Suprapubic skin (tissue), 4 donors: ENCODE measurements at regions not wholly inside any gene's neighbourhood (a gene's known extent, or its start where the extent isn't known, plus 50 kb on each side); places are given as distances from the start of the nearest gene placed in this dataset.

Source experiments
- DNase-seq, 2 donors: peaks; one replicate each; pipeline ENCODE4 v3.0.0-alpha.2; 2019; ENCODE audit warnings: low spot score in 2 of 2
- H3K27ac ChIP-seq: fragments of 200-600 bp; sonication (generic); one replicate; pipeline ENCODE4 v1.5.1; 2019
- H3K27me3 ChIP-seq: fragments of 200-600 bp; sonication (generic); one replicate; pipeline ENCODE4 v1.5.1; 2019
- H3K36me3 ChIP-seq: fragments of 200-600 bp; sonication (generic); one replicate; pipeline ENCODE4 v1.5.1; 2019
- H3K4me1 ChIP-seq: fragments of 200-600 bp; sonication (generic); one replicate; pipeline ENCODE4 v1.5.1; 2019
- H3K4me3 ChIP-seq: fragments of 200-600 bp; sonication (generic); one replicate; pipeline ENCODE4 v1.5.1; 2019; ENCODE audit warnings: mild to moderate bottlenecking
- H3K9me3 ChIP-seq: fragments of 200-600 bp; sonication (generic); one replicate; pipeline ENCODE4 v1.5.1; 2019
- CTCF ChIP-seq, 2 donors: fragments of 200-600 bp in 1 of 2; fragments of 450-650 bp in 1 of 2; sonication (generic) in 1 of 2; IDR thresholded peaks; one replicate each; pipeline ENCODE4 v1.5.1; 2016 to 2019; ENCODE audit warnings: antibody characterized with exemption in 2 of 2, mild to moderate bottlenecking in 1 of 2, moderate library complexity in 1 of 2
- EP300 ChIP-seq: sonication (generic); formaldehyde crosslinking; IDR thresholded peaks from one replicate; pipeline ENCODE4 v1.6.1; 2017; ENCODE audit warnings: antibody characterized with exemption
- POLR2A ChIP-seq, 2 donors: fragments of 450-650 bp; IDR thresholded peaks; one replicate each; pipeline ENCODE4 v1.6.1; 2017; ENCODE audit warnings: antibody characterized with exemption in 2 of 2, mild to moderate bottlenecking in 2 of 2, moderate library complexity in 2 of 2
- POLR2AphosphoS5 ChIP-seq, 3 donors: sonication (generic); formaldehyde crosslinking; IDR thresholded peaks; one replicate each; pipeline ENCODE4 v1.6.1; 2017; ENCODE audit warnings: antibody characterized with exemption in 3 of 3
- WGBS: methylation state at CpG from one replicate; pipeline ENCODE4 v1.1.5; 2018; 5-methylcytosine and 5-hydroxymethylcytosine counted together

GRCh38 chr3:147757866-147758265 lies 348.7 kb downstream of the ZIC1 start:
- H3K27me3 ChIP-seq = no peaks in the 10 kb centered on the region
- TF ChIP-seq EP300 = no peak
- TF ChIP-seq CTCF (IDR thresholded peaks at IDR 0.05) = no peak
- no peak for TF ChIP-seq POLR2A (IDR thresholded peaks at IDR 0.05)
- TF ChIP-seq POLR2AphosphoS5 (IDR thresholded peaks at IDR 0.05) = no peak
- no peak for DNase-seq
- H3K4me3 ChIP-seq = no peak overlapping the region
- no peak overlapping the region for H3K27ac ChIP-seq
- H3K36me3 ChIP-seq = no peaks in the 10 kb centered on the region
- H3K9me3 ChIP-seq = no peaks in the 10 kb centered on the region
- H3K4me1 ChIP-seq = peaks cover 5% of the 10 kb centered on the region
- 84% methylated on average over 3 of the region's 3 CpGs for WGBS

GRCh38 chr3:147758771-147759170 lies 349.6 kb downstream of the ZIC1 start:
- Histone ChIP-seq H3K4me3 (no peak overlapping the region), H3K4me1 (peaks cover 5% of the 10 kb centered on the region), H3K9me3 (no peaks in the 10 kb centered on the region), H3K27ac (no peak overlapping the region), H3K36me3 (no peaks in the 10 kb centered on the region), H3K27me3 (no peaks in the 10 kb centered on the region)
- 37% methylated on average over 2 of the region's 2 CpGs for WGBS
- TF ChIP-seq EP300 = no peak
- TF ChIP-seq POLR2A (IDR thresholded peaks at IDR 0.05) = no peak
- no peak for TF ChIP-seq POLR2AphosphoS5 (IDR thresholded peaks at IDR 0.05)
- TF ChIP-seq CTCF (IDR thresholded peaks at IDR 0.05) = no peak
- no peak for DNase-seq

- peaks cover 5% of the 10 kb centered on the region for H3K4me1 ChIP-seq
- no peak overlapping the region for H3K4me3 ChIP-seq
- no peaks in the 10 kb centered on the region for H3K9me3 ChIP-seq
- DNase-seq = no peak
- H3K36me3 ChIP-seq = no peaks in the 10 kb centered on the region
- H3K27me3 ChIP-seq = no peaks in the 10 kb centered on the region
- no peak overlapping the region for H3K27ac ChIP-seq
- TF ChIP-seq EP300 (no peak), CTCF (IDR thresholded peaks at IDR 0.05) (no peak), POLR2A (IDR thresholded peaks at IDR 0.05) (no peak), POLR2AphosphoS5 (IDR thresholded peaks at IDR 0.05) (no peak)
- WGBS = 79% methylated on average over 1 of the region's 1 CpG
Observed at GRCh38 chr3:147760085-147760484, 350.9 kb downstream of the ZIC1 start.

DNA sequence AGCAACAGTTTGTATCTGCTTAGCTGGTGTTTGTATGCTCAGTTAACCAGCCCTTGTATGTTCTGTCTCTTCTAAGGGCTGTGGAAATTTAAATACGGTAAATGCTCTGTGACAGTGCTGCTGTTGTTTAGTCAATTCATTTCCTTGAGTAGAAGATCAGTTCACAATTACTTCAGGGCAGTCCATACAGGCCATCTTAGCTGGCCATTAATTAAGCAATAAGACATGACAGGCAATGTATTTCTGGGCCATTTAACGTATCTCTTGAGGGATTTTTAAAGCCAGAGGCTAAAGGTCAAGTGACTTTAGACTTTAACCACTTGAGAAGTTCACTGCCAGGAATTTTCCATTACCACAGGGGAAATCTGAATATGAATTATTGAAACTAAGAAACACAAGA lies 351.8 kb downstream of the ZIC1 start:
- no peak for TF ChIP-seq POLR2A (IDR thresholded peaks at IDR 0.05)
- no peak for TF ChIP-seq EP300
- TF ChIP-seq CTCF (IDR thresholded peaks at IDR 0.05) = no peak
- no peak for TF ChIP-seq POLR2AphosphoS5 (IDR thresholded peaks at IDR 0.05)
- no peaks in the 10 kb centered on the region for H3K9me3 ChIP-seq
- H3K27me3 ChIP-seq = no peaks in the 10 kb centered on the region
- H3K36me3 ChIP-seq = no peaks in the 10 kb centered on the region
- peaks cover 5% of the 10 kb centered on the region for H3K4me1 ChIP-seq
- H3K27ac ChIP-seq = no peak overlapping the region
- no peak overlapping the region for H3K4me3 ChIP-seq
- DNase-seq = no peak
- 44% methylated on average over 2 of the region's 2 CpGs for WGBS

DNA sequence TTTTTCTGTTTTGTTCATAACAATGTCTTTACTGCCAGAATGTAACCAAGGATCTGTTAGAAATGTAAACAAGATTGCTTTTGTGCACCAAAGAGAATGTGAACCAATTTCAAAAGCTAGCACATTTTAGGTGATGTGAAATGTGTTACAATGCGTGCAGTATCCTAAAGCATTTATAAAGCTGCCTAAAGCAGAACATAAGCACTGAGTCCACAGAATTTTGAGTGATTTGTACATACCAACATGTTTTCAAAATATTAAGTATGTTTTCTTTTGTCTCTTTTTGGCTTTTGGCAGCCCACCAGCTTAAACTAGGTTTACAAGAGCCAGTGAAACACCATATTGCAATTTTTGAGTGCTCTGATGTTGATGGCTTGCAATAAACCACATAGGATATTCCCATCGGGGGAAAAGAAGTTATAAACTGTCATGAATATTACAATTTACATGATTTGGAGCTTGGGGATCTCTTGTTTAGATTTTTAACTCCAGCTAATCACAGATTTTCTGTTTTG lies 364.0 kb downstream of the ZIC1 start:
- no peak for TF ChIP-seq POLR2A (IDR thresholded peaks at IDR 0.05)
- no peak for TF ChIP-seq POLR2AphosphoS5 (IDR thresholded peaks at IDR 0.05)
- no peak for TF ChIP-seq CTCF (IDR thresholded peaks at IDR 0.05)
- no peak overlapping the region for H3K4me3 ChIP-seq
- no peaks in the 10 kb centered on the region for H3K4me1 ChIP-seq
- H3K27me3 ChIP-seq = no peaks in the 10 kb centered on the region
- no peaks in the 10 kb centered on the region for H3K9me3 ChIP-seq
- H3K27ac ChIP-seq = no peak overlapping the region
- 50% methylated on average over 2 of the region's 2 CpGs for WGBS
- no peak for DNase-seq
- no peaks in the 10 kb centered on the region for H3K36me3 ChIP-seq
